Loucy (cell line): ENCODE measurements at regions not wholly inside any gene's neighbourhood (a gene's known extent, or its start where the extent isn't known, plus 50 kb on each side); places are given as distances from the start of the nearest gene placed in this dataset.

Source experiments
- H2AFZ ChIP-seq: fragments of 200-600 bp; sonication (generic); 2 replicates; pipeline ENCODE4 v1.6.0; 2016; ENCODE audit warnings: antibody characterized with exemption, mild to moderate bottlenecking, low read length, moderate library complexity
- H3F3A ChIP-seq: fragments of 200-600 bp; 2 replicates; pipeline ENCODE4 v1.6.0; 2016; ENCODE audit warnings: antibody characterized with exemption, low read depth, mild to moderate bottlenecking
- H3K27me3 ChIP-seq: fragments of 200-600 bp; sonication (generic); 2 replicates; pipeline ENCODE4 v1.6.1; 2014; ENCODE audit warnings: low read length, mild to moderate bottlenecking; ENCODE audit not compliant: insufficient read depth, poor library complexity, severe bottlenecking
- H3K36me3 ChIP-seq: fragments of 200-600 bp; sonication (generic); 2 replicates; pipeline ENCODE4 v1.6.1; 2016; ENCODE audit warnings: low read length; ENCODE audit not compliant: insufficient read depth
- H3K4me1 ChIP-seq: fragments of 200-600 bp; sonication (generic); 2 replicates; pipeline ENCODE4 v1.5.1; 2014; ENCODE audit warnings: low read length, mild to moderate bottlenecking; ENCODE audit not compliant: insufficient read depth, poor library complexity, severe bottlenecking
- H3K4me2 ChIP-seq: fragments of 200-600 bp; sonication (generic); 2 replicates; pipeline ENCODE4 v1.6.0; 2014; ENCODE audit warnings: antibody characterized with exemption, low read length, low read depth, mild to moderate bottlenecking; ENCODE audit not compliant: poor library complexity, severe bottlenecking
- H3K4me3 ChIP-seq: fragments of 200-600 bp; sonication (generic); 2 replicates; pipeline ENCODE4 v1.5.1; 2014; ENCODE audit warnings: low read length, mild to moderate bottlenecking, mixed read lengths; ENCODE audit not compliant: poor library complexity, severe bottlenecking
- H3K79me2 ChIP-seq: fragments of 200-600 bp; sonication (generic); 2 replicates; pipeline ENCODE4 v1.6.1; 2014; ENCODE audit warnings: low read length; ENCODE audit not compliant: insufficient read depth
- H3K9ac ChIP-seq: fragments of 200-600 bp; sonication (generic); 2 replicates; pipeline ENCODE4 v1.6.0; 2014; ENCODE audit warnings: mild to moderate bottlenecking, low read depth, low read length, moderate library complexity; ENCODE audit not compliant: poor library complexity, severe bottlenecking
- H3K9me2 ChIP-seq: fragments of 200-600 bp; sonication (generic); replicated peaks from 2 replicates; pipeline ENCODE4 v1.6.1; 2016; ENCODE audit warnings: low read depth, low read length, mixed read lengths
- H3K9me3 ChIP-seq: fragments of 200-600 bp; sonication (generic); 2 replicates; pipeline ENCODE4 v1.6.1; 2014; ENCODE audit warnings: mild to moderate bottlenecking, antibody characterized with exemption, low read length, low read depth; ENCODE audit not compliant: insufficient read depth
- H4K20me1 ChIP-seq: fragments of 200-600 bp; sonication (generic); 2 replicates; pipeline ENCODE4 v1.6.0; 2014; ENCODE audit warnings: antibody characterized with exemption, low read length, mild to moderate bottlenecking; ENCODE audit not compliant: insufficient read depth, poor library complexity, severe bottlenecking
- CTCF ChIP-seq: fragments of 200-600 bp; sonication (generic); conservative IDR thresholded peaks from 2 replicates; pipeline ENCODE4 v1.5.1; 2014; ENCODE audit warnings: mild to moderate bottlenecking, antibody characterized with exemption, low read length
- EZH2phosphoT487 ChIP-seq: fragments of 200-600 bp; IDR thresholded peaks from 2 replicates; pipeline ENCODE4 v1.6.1; 2018; ENCODE audit warnings: antibody characterized with exemption, mild to moderate bottlenecking, moderate library complexity, borderline replicate concordance

GRCh38 chr17:77489239-77489892, 348.6 kb downstream of the SEC14L1 start:
- H3K4me3 ChIP-seq = no peak overlapping the region
- H2AFZ ChIP-seq = no peak overlapping the region
- H3K9me3 ChIP-seq = no peaks in the 10 kb centered on the region
- H3K4me2 ChIP-seq = no peak overlapping the region
- H3K9ac ChIP-seq = no peak overlapping the region
- peaks cover 29% of the 10 kb centered on the region for H3K79me2 ChIP-seq
- H3K9me2 ChIP-seq = no peaks in the 10 kb centered on the region
- H3K36me3 ChIP-seq = peaks cover 89% of the 10 kb centered on the region; the same call in 1 of the 2 replicates
- TF ChIP-seq CTCF = no peak
- no peak for TF ChIP-seq EZH2phosphoT487
- H3F3A ChIP-seq = no peaks in the 10 kb centered on the region
- no peaks in the 10 kb centered on the region for H3K4me1 ChIP-seq
- no peaks in the 10 kb centered on the region for H3K27me3 ChIP-seq
- peaks cover 33% of the 10 kb centered on the region for H4K20me1 ChIP-seq

GRCh38 chr17:77489893-77490255, 349.1 kb downstream of the SEC14L1 start:
- Histone ChIP-seq H3K4me1 (no peaks in the 10 kb centered on the region), H3K9me2 (no peaks in the 10 kb centered on the region), H2AFZ (no peak overlapping the region), H3K9me3 (no peaks in the 10 kb centered on the region), H3K9ac (no peak overlapping the region), H3K36me3 (peaks cover 91% of the 10 kb centered on the region; the same call in 1 of the 2 replicates), H3K4me2 (no peak overlapping the region), H3K4me3 (no peak overlapping the region), H3K79me2 (peaks cover 24% of the 10 kb centered on the region), H3F3A (no peaks in the 10 kb centered on the region), H4K20me1 (peaks cover 32% of the 10 kb centered on the region), H3K27me3 (no peaks in the 10 kb centered on the region)
- no peak for TF ChIP-seq CTCF
- no peak for TF ChIP-seq EZH2phosphoT487

GRCh38 chr17:77490361-77491183, 349.8 kb downstream of the SEC14L1 start:
- Histone ChIP-seq H4K20me1 (peaks cover 26% of the 10 kb centered on the region), H3K9me2 (no peaks in the 10 kb centered on the region), H3K9me3 (no peaks in the 10 kb centered on the region), H3K4me1 (no peaks in the 10 kb centered on the region), H3K4me2 (no peak overlapping the region), H3K9ac (no peak overlapping the region), H3F3A (no peaks in the 10 kb centered on the region), H3K79me2 (peaks cover 17% of the 10 kb centered on the region; the same call in 1 of the 2 replicates), H2AFZ (no peak overlapping the region), H3K27me3 (no peaks in the 10 kb centered on the region), H3K36me3 (peaks cover 92% of the 10 kb centered on the region; the same call in 1 of the 2 replicates), H3K4me3 (no peak overlapping the region)
- no peak for TF ChIP-seq CTCF
- TF ChIP-seq EZH2phosphoT487 = no peak
